Stimulated activated CD8-positive, alpha-beta memory T cell treated with anti-CD3 and anti-CD28 coated beads, Interleukin-2, amount 100 ng/mL, for 1 hour (primary cell): ENCODE measurements at regions not wholly inside any gene's neighbourhood (a gene's known extent, or its start where the extent isn't known, plus 50 kb on each side); places are given as distances from the start of the nearest gene placed in this dataset.
"Not testable (repeated sequence)": the region's sequence is repeated elsewhere in the genome, so short reads cannot be mapped to it uniquely, and the experiment has no call there.

ENCODE experiments used
- DNase-seq, 2 donors: peaks; one replicate each; pipeline ENCODE4 v3.0.0-alpha.2; 2020; ENCODE audit warnings: low read depth in 2 of 2

- no peak for DNase-seq
These were observed 107.4 kb upstream of the BARHL2 start for GRCh38 chr1:90824551-90824950.

GRCh38 chr1:90823686-90824085 is 106.6 kb upstream of the BARHL2 start:
- DNase-seq: no peak

DNA sequence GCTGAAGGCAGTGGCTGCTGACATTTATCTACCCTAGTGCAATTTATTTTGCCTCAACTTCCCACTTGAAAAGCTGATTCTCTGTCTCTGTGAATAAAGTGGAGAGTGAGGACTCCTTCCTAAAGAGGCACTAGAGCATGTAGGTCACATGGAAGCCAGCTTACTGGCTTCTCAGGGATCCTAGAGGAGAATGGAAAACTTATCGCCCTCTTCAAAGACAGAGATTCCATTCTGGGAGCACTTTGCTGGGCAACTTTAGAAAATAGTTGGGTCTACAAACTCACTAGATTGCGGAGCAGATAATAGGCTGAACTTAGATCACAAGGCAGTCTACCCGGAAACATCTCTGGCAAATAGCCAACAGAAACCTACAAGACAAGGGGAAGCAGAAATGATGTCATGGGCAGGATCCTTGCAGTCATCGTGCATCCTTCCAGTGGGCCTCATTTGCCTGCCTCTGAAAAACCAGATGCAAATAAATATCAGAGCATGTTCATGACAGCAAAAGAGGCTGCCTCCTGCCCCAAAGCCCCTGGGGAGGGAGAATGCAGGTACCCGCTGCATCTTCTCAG is 104.8 kb upstream of the BARHL2 start:
- DNase-seq: no peak

DNA sequence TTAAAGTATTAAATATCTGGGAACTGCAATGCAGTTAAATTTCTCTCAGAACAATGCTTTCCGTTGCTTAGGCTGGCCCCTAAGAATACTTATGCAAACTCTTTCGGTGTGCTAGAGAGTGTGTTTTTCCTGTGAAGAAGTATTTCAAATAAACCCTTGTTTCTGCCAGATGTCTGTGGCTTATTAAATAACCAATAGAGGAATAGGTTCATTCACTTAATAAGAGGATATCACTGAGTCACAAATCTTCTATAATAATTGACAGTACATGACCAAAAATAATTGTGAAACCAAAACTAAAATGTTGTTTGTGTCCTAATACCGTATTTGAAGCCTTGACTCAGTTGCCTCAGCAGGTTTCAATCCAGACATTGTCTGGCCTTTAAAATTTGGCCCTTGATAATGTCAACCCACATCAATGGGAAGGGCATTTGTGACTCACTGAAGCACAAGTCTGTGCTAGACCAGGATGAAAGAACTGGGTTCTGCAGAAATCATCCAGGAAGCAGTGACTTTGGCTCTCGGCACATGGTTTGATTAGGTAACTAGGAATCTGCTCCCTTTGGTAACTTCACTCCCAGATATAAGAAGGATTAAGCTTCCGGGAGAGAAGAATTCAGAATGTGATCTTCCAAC is 104.2 kb upstream of the BARHL2 start:
- DNase-seq: no peak

DNA sequence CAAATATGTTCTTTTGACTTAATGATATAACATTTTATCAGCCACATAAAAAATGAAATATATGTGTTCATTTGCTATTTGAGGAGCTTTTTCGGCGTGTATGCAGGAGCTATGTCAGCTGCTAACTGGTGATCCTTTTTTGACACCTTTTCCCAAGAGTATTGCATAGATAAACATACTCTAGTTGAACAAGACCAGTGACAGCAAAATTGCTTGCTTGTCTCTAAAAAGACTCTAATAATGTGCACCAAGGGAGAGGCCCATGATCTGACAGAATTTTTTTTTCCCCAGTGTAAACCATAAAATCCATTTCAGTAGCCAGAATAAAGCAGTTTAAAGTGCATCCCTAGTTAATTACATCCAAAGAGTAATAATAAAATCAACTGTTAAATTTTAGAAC is 103.6 kb upstream of the BARHL2 start:
- DNase-seq: no peak

GRCh38 chr1:90817399-90817798 is 100.3 kb upstream of the BARHL2 start:
- no peak for DNase-seq

GRCh38 chr1:90812237-90812636 is 95.1 kb upstream of the BARHL2 start:
- DNase-seq: not testable (repeated sequence)

DNA sequence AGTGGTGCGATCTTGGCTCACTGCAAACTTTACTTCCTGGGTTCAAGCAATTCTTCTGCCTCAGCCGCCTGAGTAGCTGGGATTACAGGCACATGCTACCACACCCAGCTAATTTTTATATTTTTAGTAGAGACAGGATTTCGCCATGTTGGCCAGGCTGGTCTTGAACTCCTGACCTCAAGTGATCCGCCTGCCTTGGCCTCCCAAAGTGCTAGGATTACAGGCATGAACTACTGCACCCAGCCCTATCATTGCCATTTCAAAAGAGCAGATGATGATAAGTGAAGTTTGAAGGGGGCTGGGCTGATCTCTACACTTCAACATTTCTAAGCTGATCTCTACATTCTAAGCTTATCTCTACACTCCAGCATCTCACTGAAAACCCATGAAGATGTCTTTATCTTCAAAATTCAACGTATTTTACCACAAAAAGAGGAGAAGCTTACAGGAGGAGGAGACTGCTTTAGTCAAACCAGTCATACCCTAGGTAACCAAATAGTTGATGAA is 94.4 kb upstream of the BARHL2 start:
- DNase-seq: not testable (repeated sequence)

- DNase-seq: no peak
These were observed 93.6 kb upstream of the BARHL2 start for GRCh38 chr1:90810681-90811080.

GRCh38 chr1:90809996-90810395 is 92.9 kb upstream of the BARHL2 start:
- no peak for DNase-seq

GRCh38 chr1:90809093-90809492 is 92.0 kb upstream of the BARHL2 start:
- no peak for DNase-seq

- no peak for DNase-seq
These were observed 90.2 kb upstream of the BARHL2 start for GRCh38 chr1:90807329-90807728.

DNA sequence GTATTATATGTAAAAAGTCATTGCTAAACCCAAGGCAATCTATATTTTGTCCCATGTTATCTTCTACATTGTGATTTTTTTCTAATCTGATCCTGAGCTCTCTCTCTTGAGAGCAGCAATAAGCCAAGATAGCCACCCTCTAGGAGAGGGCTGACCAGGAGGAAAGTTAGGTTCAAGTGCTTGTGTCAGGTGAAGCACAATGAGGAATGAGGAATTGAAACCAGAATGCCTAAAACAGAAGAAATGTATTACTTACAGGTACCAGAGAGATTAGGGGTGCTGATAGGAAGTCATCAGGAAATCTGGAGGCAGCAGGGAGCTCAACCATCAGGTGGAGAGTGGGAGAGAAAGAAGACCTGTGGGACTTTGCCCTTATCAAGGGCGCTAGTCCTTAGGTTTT is 85.5 kb upstream of the BARHL2 start:
- no peak for DNase-seq

- no peak for DNase-seq
These were observed 83.1 kb upstream of the BARHL2 start for GRCh38 chr1:90800012-90800717.

GRCh38 chr1:90799326-90799725 is 82.2 kb upstream of the BARHL2 start:
- DNase-seq: no peak

DNA sequence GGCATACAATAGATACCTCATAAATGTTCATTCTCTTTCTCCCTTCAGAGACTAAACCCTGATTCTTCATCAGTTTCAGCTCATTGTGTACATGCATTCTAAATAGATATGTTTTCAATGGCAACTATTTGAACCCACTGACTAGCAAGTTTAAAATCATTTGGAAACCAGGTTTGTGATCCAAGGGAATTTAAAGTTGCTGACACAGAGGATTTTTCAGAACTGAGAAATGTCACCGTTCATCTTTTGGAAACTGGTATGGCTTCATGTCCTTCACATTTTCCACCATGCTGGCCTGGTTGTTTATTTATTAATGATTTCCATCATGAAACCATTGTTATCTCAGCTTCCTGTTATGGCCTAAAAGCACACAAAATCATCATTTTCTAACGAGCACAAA is 81.8 kb upstream of the BARHL2 start:
- no peak for DNase-seq

GRCh38 chr1:90798344-90798743 is 81.2 kb upstream of the BARHL2 start:
- DNase-seq: no peak

- DNase-seq: no peak
These were observed 78.3 kb upstream of the BARHL2 start for GRCh38 chr1:90795431-90795830.

DNA sequence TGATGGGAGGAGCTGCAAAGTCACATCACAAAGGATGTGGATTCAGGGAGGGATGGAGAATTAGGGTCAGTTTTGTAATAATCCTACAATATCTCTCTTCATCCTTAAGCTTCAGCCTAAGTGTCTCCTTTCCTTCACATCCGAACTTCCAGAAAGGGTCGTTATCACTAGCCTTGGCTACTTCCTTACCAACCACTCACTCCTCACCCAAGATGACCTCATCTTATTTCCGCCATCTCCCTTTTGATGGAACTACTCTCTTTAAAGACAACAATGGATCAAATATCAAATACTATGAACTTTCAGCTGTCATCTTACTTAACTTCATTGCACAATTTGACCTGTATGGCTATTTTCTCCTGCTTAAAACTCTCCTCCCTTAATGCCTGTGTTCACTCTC is 69.6 kb upstream of the BARHL2 start:
- DNase-seq: no peak

- no peak for DNase-seq
These were observed 67.2 kb upstream of the BARHL2 start for GRCh38 chr1:90784186-90784847.

- no peak for DNase-seq
These were observed 66.1 kb upstream of the BARHL2 start for GRCh38 chr1:90783181-90783580.

DNA sequence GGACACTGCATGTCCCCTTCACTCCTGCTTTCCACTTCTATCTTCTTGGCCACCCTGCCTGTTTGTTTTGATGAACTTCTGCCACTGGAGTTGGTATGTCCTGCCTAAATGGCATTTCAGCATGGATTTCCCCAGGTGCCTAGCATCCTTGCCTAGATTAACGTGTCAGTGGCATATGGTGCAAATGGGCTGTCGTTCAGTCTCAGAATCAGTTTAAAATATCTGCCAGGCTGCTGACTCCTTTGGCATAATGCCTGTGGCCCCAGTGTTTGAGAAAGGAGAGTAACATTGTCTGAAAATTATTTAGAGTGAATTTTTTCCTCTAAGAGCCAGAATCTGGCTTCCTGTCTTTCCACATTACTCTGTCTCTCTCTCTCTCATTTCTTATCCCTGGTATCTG is 64.9 kb upstream of the BARHL2 start:
- no peak for DNase-seq

GRCh38 chr1:90781534-90781933 is 64.4 kb upstream of the BARHL2 start:
- DNase-seq: no peak
